WTC11 (cell line): ENCODE measurements at regions not wholly inside any gene's neighbourhood (a gene's known extent, or its start where the extent isn't known, plus 50 kb on each side); places are given as distances from the start of the nearest gene placed in this dataset.
"Not testable (repeated sequence)": the region's sequence is repeated elsewhere in the genome, so short reads cannot be mapped to it uniquely, and the experiment has no call there.

Experiments
- ATAC-seq: fragments of 200-7000 bp; cut with Tn5 transposase; 2 replicates; pipeline ENCODE4 v1.10.0; 2021; ENCODE audit warnings: mild to moderate bottlenecking, moderate library complexity
- CTCF ChIA-PET: fragments of 300-600 bp; sonication (Branson Sonifier 250); formaldehyde crosslinking; loops from one replicate; lab custom pipeline; 2021; ENCODE audit warnings: antibody characterized with exemption; lab: Charles Lee
- POLR2A ChIA-PET: fragments of 350-600 bp; sonication (Branson Sonifier 250); formaldehyde crosslinking; loops from one replicate; lab custom pipeline; 2021; ENCODE audit warnings: antibody characterized with exemption; lab: Charles Lee
- DNase-seq: peaks from one replicate; pipeline ENCODE4 v3.0.0; 2021; ENCODE audit warnings: low spot score
- H3K27ac Mint-ChIP-seq: 2 replicates; pipeline ENCODE4 v1.8.0; 2021; ENCODE audit warnings: mixed read lengths
- H3K27me3 Mint-ChIP-seq: 2 replicates; pipeline ENCODE4 v1.8.0; 2021; ENCODE audit warnings: low read depth, mild to moderate bottlenecking, moderate library complexity, mixed read lengths
- H3K36me3 Mint-ChIP-seq: 2 replicates; pipeline ENCODE4 v1.8.0; 2021; ENCODE audit warnings: mixed read lengths
- H3K4me1 Mint-ChIP-seq: 2 replicates; pipeline ENCODE4 v1.8.0; 2022; ENCODE audit warnings: mixed read lengths
- H3K4me3 Mint-ChIP-seq: 2 replicates; pipeline ENCODE4 v1.8.0; 2021; ENCODE audit warnings: mild to moderate bottlenecking, moderate library complexity, mixed read lengths
- H3K9me3 Mint-ChIP-seq: 2 replicates; pipeline ENCODE4 v1.8.0; 2021; ENCODE audit warnings: mixed read lengths
- FOXK1 ChIP-seq: sonication (generic); formaldehyde crosslinking; IDR thresholded peaks from 2 replicates; pipeline ENCODE4 v1.8.0; 2022; ENCODE audit warnings: mild to moderate bottlenecking, moderate library complexity, missing genetic modification reagents
- FOXP1 ChIP-seq: sonication (generic); formaldehyde crosslinking; IDR thresholded peaks from 2 replicates; pipeline ENCODE4 v1.8.0; 2022; ENCODE audit warnings: missing genetic modification reagents, mild to moderate bottlenecking, moderate library complexity, borderline replicate concordance
- GRHL2 ChIP-seq: fragments of 250-450 bp; sonication (Bioruptor Pico); IDR thresholded peaks from 2 replicates; pipeline ENCODE4 v1.8.0; 2022; ENCODE audit warnings: mild to moderate bottlenecking, moderate library complexity; ENCODE audit not compliant: insufficient replicate concordance, severe bottlenecking
- JAZF1 ChIP-seq: fragments of 250-450 bp; sonication (Bioruptor Pico); IDR thresholded peaks from 2 replicates; pipeline ENCODE4 v1.9.0; 2021; ENCODE audit warnings: moderate library complexity, mild to moderate bottlenecking, inconsistent platforms
- NFATC4 ChIP-seq: fragments of 250-450 bp; sonication (Bioruptor Pico); IDR thresholded peaks from 2 replicates; pipeline ENCODE4 v1.9.0; 2021; ENCODE audit warnings: mild to moderate bottlenecking
- PRRX2 ChIP-seq: fragments of 250-450 bp; sonication (Bioruptor Pico); IDR thresholded peaks from 2 replicates; pipeline ENCODE4 v1.8.0; 2021; ENCODE audit warnings: mild to moderate bottlenecking
- RELA ChIP-seq: sonication (generic); formaldehyde crosslinking; IDR thresholded peaks from 2 replicates; pipeline ENCODE4 v1.8.1; 2022; ENCODE audit warnings: missing genetic modification reagents, mild to moderate bottlenecking, borderline replicate concordance
- SMAD3 ChIP-seq: sonication (generic); formaldehyde crosslinking; IDR thresholded peaks from 2 replicates; pipeline ENCODE4 v1.8.0; 2022; ENCODE audit warnings: missing genetic modification reagents, mild to moderate bottlenecking, borderline replicate concordance
- SOX15 ChIP-seq: fragments of 250-450 bp; sonication (Bioruptor Pico); IDR thresholded peaks from 2 replicates; pipeline ENCODE4 v1.9.0; 2021; ENCODE audit warnings: mild to moderate bottlenecking
- TCF7 ChIP-seq: sonication (generic); formaldehyde crosslinking; IDR thresholded peaks from 2 replicates; pipeline ENCODE4 v1.8.0; 2022; ENCODE audit warnings: mild to moderate bottlenecking, low read depth, missing genetic modification reagents, moderate library complexity
- TEAD4 ChIP-seq: sonication (generic); formaldehyde crosslinking; IDR thresholded peaks from 2 replicates; pipeline ENCODE4 v1.8.0; 2022; ENCODE audit warnings: mild to moderate bottlenecking, missing genetic modification reagents
- ZBTB21 ChIP-seq: sonication (generic); formaldehyde crosslinking; IDR thresholded peaks from 2 replicates; pipeline ENCODE4 v1.8.1; 2023; ENCODE audit warnings: mild to moderate bottlenecking, missing genetic modification reagents, borderline replicate concordance
- ZNF263 ChIP-seq: sonication (generic); formaldehyde crosslinking; IDR thresholded peaks from 2 replicates; pipeline ENCODE4 v1.8.1; 2022; ENCODE audit warnings: low read depth, mild to moderate bottlenecking, moderate library complexity, missing genetic modification reagents
- ZNF416 ChIP-seq: fragments of 250-450 bp; sonication (Bioruptor Pico); IDR thresholded peaks from 2 replicates; pipeline ENCODE4 v1.9.0; 2021; ENCODE audit warnings: mild to moderate bottlenecking, inconsistent platforms
- TF ChIP-seq, protein P1 (sequence below): sonication (generic); formaldehyde crosslinking; IDR thresholded peaks from 2 replicates; pipeline ENCODE4 v1.8.1; 2023; ENCODE audit warnings: mild to moderate bottlenecking, moderate library complexity, missing genetic modification reagents
- TF ChIP-seq, protein P2 (sequence below): sonication (generic); formaldehyde crosslinking; IDR thresholded peaks from 2 replicates; pipeline ENCODE4 v1.8.0; 2023; ENCODE audit warnings: missing genetic modification reagents
- TF ChIP-seq, protein P3 (sequence below): fragments of 250-450 bp; sonication (Bioruptor Pico); IDR thresholded peaks from 2 replicates; pipeline ENCODE4 v1.9.0; 2021; ENCODE audit warnings: mild to moderate bottlenecking
- TF ChIP-seq, protein P4 (sequence below): sonication (generic); formaldehyde crosslinking; IDR thresholded peaks from 2 replicates; pipeline ENCODE4 v1.8.1; 2023; ENCODE audit warnings: mild to moderate bottlenecking, missing genetic modification reagents
- TF ChIP-seq, protein P5 (sequence below): sonication (generic); formaldehyde crosslinking; IDR thresholded peaks from 2 replicates; pipeline ENCODE4 v1.8.1; 2022; ENCODE audit warnings: mild to moderate bottlenecking, missing genetic modification reagents, moderate library complexity, borderline replicate concordance
- TF ChIP-seq, protein P6 (sequence below): sonication (generic); formaldehyde crosslinking; IDR thresholded peaks from 2 replicates; pipeline ENCODE4 v1.8.1; 2022; ENCODE audit warnings: missing genetic modification reagents, borderline replicate concordance
- TF ChIP-seq, protein P7 (sequence below): sonication (generic); formaldehyde crosslinking; IDR thresholded peaks from 2 replicates; pipeline ENCODE4 v1.8.0; 2023; ENCODE audit warnings: missing genetic modification reagents, mild to moderate bottlenecking, borderline replicate concordance

DNA sequence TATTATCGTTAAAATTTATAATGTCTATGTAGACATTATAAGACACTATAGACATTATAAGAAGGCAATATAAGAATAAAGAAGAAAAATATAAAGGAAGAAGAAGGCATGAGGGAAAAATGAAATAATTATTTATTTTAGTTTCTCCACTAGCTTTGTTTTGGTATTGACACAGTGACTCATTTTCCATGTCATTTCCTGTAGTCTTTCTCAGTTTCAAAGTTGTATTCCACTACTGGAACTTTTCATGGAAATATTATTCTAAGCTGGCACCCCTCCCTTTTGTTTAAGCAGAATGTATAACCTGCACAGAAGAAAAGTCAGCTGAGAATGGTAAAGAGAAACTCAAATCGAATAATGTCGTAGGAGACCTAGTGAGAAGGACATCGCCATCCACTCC is 234.2 kb upstream of the NETO1 start:
- no peak for DNase-seq
- H3K4me3 Mint-ChIP-seq, result no peak overlapping the region
- ChIA-PET CTCF (no interaction called here), POLR2A (no interaction called here)
- ATAC-seq, result no peak
- TF ChIP-seq FOXP1 (CRISPR knock-in tag) (no peak), ZBTB21 (CRISPR knock-in tag) (no peak)
- TF ChIP-seq, all 79 proteins: peak for 0
- H3K27ac Mint-ChIP-seq, result no peak overlapping the region
- H3K36me3 Mint-ChIP-seq, result no peaks in the 10 kb centered on the region
- H3K9me3 Mint-ChIP-seq, result no peaks in the 10 kb centered on the region
- H3K27me3 Mint-ChIP-seq, result no peaks in the 10 kb centered on the region
- H3K4me1 Mint-ChIP-seq, result peaks cover 17% of the 10 kb centered on the region

DNA sequence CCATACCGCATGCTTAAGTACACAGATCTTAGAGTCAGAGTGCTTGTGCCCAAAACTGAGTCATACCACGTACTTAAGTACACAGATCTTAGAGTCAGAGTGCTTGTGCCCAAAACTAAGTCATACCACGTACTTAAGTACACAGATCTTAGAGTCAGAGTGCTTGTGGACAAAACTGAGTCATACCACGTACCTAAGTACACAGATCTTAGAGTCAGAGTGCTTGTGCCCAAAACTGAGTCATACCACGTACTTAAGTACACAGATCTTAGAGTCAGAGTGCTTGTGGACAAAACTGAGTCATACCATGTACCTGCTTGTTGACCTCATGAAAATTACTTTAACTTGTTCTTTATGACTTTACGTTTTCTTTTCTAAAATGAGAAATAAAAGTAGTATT is 233.7 kb upstream of the NETO1 start:
- H3K36me3 Mint-ChIP-seq, ATAC-seq, POLR2A ChIA-PET, H3K4me3 Mint-ChIP-seq, H3K9me3 Mint-ChIP-seq, H3K27me3 Mint-ChIP-seq, H3K27ac Mint-ChIP-seq, CTCF ChIA-PET, DNase-seq: not testable (repeated sequence)
- H3K4me1 Mint-ChIP-seq, result peaks cover 17% of the 10 kb centered on the region

DNA sequence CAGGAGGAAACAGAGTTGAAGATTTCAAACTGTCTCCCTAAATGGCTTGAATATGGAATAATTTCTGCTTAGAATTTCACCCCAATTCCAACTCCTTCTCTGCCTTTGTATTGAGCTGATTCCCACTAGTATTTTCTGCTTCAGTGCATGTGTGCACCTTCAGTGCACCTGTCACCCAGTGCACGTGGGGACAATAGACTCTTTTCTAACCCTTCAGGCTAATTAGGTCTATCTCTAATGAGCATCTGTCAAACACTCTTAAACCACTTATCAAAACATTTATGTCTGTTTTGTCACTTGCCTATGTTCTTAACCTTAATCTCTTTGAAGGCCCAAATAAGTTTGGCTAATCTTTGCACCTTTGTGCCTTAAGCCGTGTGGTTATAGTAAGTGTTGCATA is 232.0 kb upstream of the NETO1 start:
- Mint-ChIP-seq H3K36me3 (no peaks in the 10 kb centered on the region), H3K9me3 (no peaks in the 10 kb centered on the region), H3K27ac (no peak overlapping the region), H3K27me3 (no peaks in the 10 kb centered on the region), H3K4me1 (peaks cover 17% of the 10 kb centered on the region), H3K4me3 (no peak overlapping the region)
- TF ChIP-seq NFATC4 (no peak), TCF7 (no peak), SOX15 (CRISPR knock-in tag) (no peak), FOXK1 (no peak), ZNF416 (no peak), SMAD3 (CRISPR knock-in tag) (no peak), RELA (CRISPR knock-in tag) (no peak), PRRX2 (CRISPR knock-in tag) (no peak), JAZF1 (no peak), TEAD4 (CRISPR knock-in tag) (no peak), ZNF263 (CRISPR knock-in tag) (no peak), GRHL2 (no peak)
- TF ChIP-seq, protein P1, sequence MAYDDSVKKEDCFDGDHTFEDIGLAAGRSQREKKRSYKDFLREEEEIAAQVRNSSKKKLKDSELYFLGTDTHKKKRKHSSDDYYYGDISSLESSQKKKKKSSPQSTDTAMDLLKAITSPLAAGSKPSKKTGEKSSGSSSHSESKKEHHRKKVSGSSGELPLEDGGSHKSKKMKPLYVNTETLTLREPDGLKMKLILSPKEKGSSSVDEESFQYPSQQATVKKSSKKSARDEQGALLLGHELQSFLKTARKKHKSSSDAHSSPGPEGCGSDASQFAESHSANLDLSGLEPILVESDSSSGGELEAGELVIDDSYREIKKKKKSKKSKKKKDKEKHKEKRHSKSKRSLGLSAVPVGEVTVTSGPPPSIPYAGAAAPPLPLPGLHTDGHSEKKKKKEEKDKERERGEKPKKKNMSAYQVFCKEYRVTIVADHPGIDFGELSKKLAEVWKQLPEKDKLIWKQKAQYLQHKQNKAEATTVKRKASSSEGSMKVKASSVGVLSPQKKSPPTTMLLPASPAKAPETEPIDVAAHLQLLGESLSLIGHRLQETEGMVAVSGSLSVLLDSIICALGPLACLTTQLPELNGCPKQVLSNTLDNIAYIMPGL (CRISPR knock-in tag), result no peak
- TF ChIP-seq, protein P2, sequence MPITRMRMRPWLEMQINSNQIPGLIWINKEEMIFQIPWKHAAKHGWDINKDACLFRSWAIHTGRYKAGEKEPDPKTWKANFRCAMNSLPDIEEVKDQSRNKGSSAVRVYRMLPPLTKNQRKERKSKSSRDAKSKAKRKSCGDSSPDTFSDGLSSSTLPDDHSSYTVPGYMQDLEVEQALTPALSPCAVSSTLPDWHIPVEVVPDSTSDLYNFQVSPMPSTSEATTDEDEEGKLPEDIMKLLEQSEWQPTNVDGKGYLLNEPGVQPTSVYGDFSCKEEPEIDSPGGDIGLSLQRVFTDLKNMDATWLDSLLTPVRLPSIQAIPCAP (CRISPR knock-in tag), result no peak
- TF ChIP-seq, protein P3, sequence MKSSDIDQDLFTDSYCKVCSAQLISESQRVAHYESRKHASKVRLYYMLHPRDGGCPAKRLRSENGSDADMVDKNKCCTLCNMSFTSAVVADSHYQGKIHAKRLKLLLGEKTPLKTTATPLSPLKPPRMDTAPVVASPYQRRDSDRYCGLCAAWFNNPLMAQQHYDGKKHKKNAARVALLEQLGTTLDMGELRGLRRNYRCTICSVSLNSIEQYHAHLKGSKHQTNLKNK (CRISPR knock-in tag), result no peak
- TF ChIP-seq, protein P4, sequence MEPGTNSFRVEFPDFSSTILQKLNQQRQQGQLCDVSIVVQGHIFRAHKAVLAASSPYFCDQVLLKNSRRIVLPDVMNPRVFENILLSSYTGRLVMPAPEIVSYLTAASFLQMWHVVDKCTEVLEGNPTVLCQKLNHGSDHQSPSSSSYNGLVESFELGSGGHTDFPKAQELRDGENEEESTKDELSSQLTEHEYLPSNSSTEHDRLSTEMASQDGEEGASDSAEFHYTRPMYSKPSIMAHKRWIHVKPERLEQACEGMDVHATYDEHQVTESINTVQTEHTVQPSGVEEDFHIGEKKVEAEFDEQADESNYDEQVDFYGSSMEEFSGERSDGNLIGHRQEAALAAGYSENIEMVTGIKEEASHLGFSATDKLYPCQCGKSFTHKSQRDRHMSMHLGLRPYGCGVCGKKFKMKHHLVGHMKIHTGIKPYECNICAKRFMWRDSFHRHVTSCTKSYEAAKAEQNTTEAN (CRISPR knock-in tag), result no peak
- TF ChIP-seq, protein P5, sequence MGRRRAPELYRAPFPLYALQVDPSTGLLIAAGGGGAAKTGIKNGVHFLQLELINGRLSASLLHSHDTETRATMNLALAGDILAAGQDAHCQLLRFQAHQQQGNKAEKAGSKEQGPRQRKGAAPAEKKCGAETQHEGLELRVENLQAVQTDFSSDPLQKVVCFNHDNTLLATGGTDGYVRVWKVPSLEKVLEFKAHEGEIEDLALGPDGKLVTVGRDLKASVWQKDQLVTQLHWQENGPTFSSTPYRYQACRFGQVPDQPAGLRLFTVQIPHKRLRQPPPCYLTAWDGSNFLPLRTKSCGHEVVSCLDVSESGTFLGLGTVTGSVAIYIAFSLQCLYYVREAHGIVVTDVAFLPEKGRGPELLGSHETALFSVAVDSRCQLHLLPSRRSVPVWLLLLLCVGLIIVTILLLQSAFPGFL, result no peak
- TF ChIP-seq, protein P6, sequence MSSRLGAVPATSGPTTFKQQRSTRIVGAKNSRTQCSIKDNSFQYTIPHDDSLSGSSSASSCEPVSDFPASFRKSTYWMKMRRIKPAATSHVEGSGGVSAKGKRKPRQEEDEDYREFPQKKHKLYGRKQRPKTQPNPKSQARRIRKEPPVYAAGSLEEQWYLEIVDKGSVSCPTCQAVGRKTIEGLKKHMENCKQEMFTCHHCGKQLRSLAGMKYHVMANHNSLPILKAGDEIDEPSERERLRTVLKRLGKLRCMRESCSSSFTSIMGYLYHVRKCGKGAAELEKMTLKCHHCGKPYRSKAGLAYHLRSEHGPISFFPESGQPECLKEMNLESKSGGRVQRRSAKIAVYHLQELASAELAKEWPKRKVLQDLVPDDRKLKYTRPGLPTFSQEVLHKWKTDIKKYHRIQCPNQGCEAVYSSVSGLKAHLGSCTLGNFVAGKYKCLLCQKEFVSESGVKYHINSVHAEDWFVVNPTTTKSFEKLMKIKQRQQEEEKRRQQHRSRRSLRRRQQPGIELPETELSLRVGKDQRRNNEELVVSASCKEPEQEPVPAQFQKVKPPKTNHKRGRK (CRISPR knock-in tag), result no peak
- TF ChIP-seq, protein P7, sequence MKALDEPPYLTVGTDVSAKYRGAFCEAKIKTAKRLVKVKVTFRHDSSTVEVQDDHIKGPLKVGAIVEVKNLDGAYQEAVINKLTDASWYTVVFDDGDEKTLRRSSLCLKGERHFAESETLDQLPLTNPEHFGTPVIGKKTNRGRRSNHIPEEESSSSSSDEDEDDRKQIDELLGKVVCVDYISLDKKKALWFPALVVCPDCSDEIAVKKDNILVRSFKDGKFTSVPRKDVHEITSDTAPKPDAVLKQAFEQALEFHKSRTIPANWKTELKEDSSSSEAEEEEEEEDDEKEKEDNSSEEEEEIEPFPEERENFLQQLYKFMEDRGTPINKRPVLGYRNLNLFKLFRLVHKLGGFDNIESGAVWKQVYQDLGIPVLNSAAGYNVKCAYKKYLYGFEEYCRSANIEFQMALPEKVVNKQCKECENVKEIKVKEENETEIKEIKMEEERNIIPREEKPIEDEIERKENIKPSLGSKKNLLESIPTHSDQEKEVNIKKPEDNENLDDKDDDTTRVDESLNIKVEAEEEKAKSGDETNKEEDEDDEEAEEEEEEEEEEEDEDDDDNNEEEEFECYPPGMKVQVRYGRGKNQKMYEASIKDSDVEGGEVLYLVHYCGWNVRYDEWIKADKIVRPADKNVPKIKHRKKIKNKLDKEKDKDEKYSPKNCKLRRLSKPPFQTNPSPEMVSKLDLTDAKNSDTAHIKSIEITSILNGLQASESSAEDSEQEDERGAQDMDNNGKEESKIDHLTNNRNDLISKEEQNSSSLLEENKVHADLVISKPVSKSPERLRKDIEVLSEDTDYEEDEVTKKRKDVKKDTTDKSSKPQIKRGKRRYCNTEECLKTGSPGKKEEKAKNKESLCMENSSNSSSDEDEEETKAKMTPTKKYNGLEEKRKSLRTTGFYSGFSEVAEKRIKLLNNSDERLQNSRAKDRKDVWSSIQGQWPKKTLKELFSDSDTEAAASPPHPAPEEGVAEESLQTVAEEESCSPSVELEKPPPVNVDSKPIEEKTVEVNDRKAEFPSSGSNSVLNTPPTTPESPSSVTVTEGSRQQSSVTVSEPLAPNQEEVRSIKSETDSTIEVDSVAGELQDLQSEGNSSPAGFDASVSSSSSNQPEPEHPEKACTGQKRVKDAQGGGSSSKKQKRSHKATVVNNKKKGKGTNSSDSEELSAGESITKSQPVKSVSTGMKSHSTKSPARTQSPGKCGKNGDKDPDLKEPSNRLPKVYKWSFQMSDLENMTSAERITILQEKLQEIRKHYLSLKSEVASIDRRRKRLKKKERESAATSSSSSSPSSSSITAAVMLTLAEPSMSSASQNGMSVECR (CRISPR knock-in tag), result no peak
- CTCF ChIA-PET, result no interaction called here
- POLR2A ChIA-PET, result no interaction called here
- DNase-seq, result no peak
- ATAC-seq, result no peak
